ENCODE measurements at regions not wholly inside any gene's neighbourhood (a gene's known extent, or its start where the extent isn't known, plus 50 kb on each side); places are given as distances from the start of the nearest gene placed in this dataset.
"Not testable (repeated sequence)": the region's sequence is repeated elsewhere in the genome, so short reads cannot be mapped to it uniquely, and the experiment has no call there.

GRCh38 chr13:38159710-38160109 lies 189.9 kb upstream of the UFM1 start:
- no peak for DNase-seq

GRCh38 chr13:38147050-38147449 lies 202.6 kb upstream of the UFM1 start:
- no peak for DNase-seq

GRCh38 chr13:38141792-38142191 lies 207.9 kb upstream of the UFM1 start:
- no peak for DNase-seq

- DNase-seq = no peak
Measured at GRCh38 chr13:38135592-38135991, 214.1 kb upstream of the UFM1 start.

GRCh38 chr13:38121267-38121666 lies 228.4 kb upstream of the UFM1 start:
- DNase-seq = no peak

GRCh38 chr13:38103851-38104250 lies 234.3 kb upstream of the TRPC4 start:
- DNase-seq = no peak

GRCh38 chr13:38099751-38100150 lies 230.2 kb upstream of the TRPC4 start:
- DNase-seq = no peak

- DNase-seq = no peak
Measured at GRCh38 chr13:38093425-38093824, 223.9 kb upstream of the TRPC4 start.

- no peak for DNase-seq
Measured at GRCh38 chr13:38090913-38091312, 221.3 kb upstream of the TRPC4 start.

GRCh38 chr13:38086721-38087120 lies 217.1 kb upstream of the TRPC4 start:
- no peak for DNase-seq

GRCh38 chr13:38086013-38086412 lies 216.4 kb upstream of the TRPC4 start:
- no peak for DNase-seq

GRCh38 chr13:38073931-38074330 lies 204.4 kb upstream of the TRPC4 start:
- no peak for DNase-seq

- no peak for DNase-seq
Measured at GRCh38 chr13:38072696-38073095, 203.1 kb upstream of the TRPC4 start.

- not testable (repeated sequence) for DNase-seq
Measured at GRCh38 chr13:38071340-38071739, 201.8 kb upstream of the TRPC4 start.

- DNase-seq = no peak
Measured at GRCh38 chr13:38053896-38054295, 184.3 kb upstream of the TRPC4 start.

GRCh38 chr13:38046049-38046376 lies 176.4 kb upstream of the TRPC4 start:
- DNase-seq = no peak

- no peak for DNase-seq
Measured at GRCh38 chr13:38045278-38046048, 175.9 kb upstream of the TRPC4 start.

GRCh38 chr13:38044067-38044466 lies 174.5 kb upstream of the TRPC4 start:
- no peak for DNase-seq

- DNase-seq = no peak
Measured at GRCh38 chr13:38042771-38043170, 173.2 kb upstream of the TRPC4 start.

GRCh38 chr13:38024431-38024830 lies 154.9 kb upstream of the TRPC4 start:
- DNase-seq = no peak

- DNase-seq = no peak
Measured at GRCh38 chr13:38017320-38017719, 147.7 kb upstream of the TRPC4 start.

GRCh38 chr13:38013676-38014075 lies 144.1 kb upstream of the TRPC4 start:
- DNase-seq = no peak

GRCh38 chr13:38012096-38012495 lies 142.5 kb upstream of the TRPC4 start:
- DNase-seq = no peak

- peak in 4 of 56 donors; percentile 1 to 11 (median 3) for DNase-seq
Measured at GRCh38 chr13:38008636-38009035, 139.1 kb upstream of the TRPC4 start.

Data from nucleus accumbens (tissue), 56 donors.